Astrocyte (in vitro differentiated cells and primary cell): ENCODE measurements at regions not wholly inside any gene's neighbourhood (a gene's known extent, or its start where the extent isn't known, plus 50 kb on each side); places are given as distances from the start of the nearest gene placed in this dataset.

Experiments used
- CTCF ChIP-seq: IDR thresholded peaks from 2 replicates; pipeline ENCODE4 v1.5.1; 2011; ENCODE audit warnings: low read depth, mild to moderate bottlenecking, inconsistent platforms, low read length, moderate library complexity; ENCODE audit not compliant: insufficient read depth
- EZH2 ChIP-seq: IDR thresholded peaks from 2 replicates; pipeline ENCODE4 v1.6.1; 2012; ENCODE audit warnings: mild to moderate bottlenecking, low read length, inconsistent platforms; ENCODE audit not compliant: insufficient read depth

- TF ChIP-seq CTCF: no peak
- no peak for TF ChIP-seq EZH2
Measured at GRCh38 chr10:78960316-78960800, 108.4 kb upstream of the ZMIZ1 start.
